AG09319 (cell line): ENCODE measurements at regions not wholly inside any gene's neighbourhood (a gene's known extent, or its start where the extent isn't known, plus 50 kb on each side); places are given as distances from the start of the nearest gene placed in this dataset.
"Not testable (repeated sequence)": the region's sequence is repeated elsewhere in the genome, so short reads cannot be mapped to it uniquely, and the experiment has no call there.

Source experiments
- DNase-seq: peaks from one replicate; pipeline ENCODE4 v3.0.0-alpha.2; 2010; ENCODE audit warnings: low read depth; ENCODE audit errors: extremely low read depth
- TF ChIP-seq, protein P1 (sequence below): IDR thresholded peaks from 2 replicates; pipeline ENCODE4 v1.5.1; 2011; ENCODE audit warnings: low read depth, mild to moderate bottlenecking, inconsistent platforms, low read length, moderate library complexity

DNA sequence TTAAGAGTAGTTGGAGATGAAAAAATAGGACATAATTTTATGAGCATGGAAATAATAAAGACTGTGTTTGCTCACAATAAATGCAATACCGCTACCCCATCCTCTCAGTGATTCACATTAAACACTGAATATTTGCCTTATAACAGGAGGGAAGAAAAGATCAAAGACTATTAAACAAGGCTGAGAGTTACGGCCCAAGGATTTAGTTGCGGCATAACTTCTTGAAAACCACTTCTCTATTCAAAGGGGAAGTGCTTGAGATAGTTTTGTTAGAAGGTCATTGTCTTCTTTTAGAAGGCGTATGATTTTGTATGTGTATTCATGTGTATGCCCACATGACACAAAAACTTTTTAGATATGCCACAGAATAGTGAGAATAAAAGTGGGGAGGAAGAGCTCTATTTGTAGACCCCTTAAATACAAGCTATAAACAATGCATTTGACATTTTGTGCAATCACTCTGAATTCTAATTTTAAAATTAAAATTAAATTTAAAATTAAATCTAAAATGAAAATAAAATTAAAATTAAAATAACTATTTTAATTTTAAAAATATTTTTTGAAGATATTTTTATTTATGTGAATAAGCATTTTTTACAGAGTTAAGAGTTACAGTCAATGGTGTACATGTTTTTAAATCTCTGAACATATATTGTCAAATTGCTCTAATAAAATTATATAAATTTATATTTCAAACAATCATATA is 986.6 kb upstream of the ADAMTS5 start:
- TF ChIP-seq, protein P1, sequence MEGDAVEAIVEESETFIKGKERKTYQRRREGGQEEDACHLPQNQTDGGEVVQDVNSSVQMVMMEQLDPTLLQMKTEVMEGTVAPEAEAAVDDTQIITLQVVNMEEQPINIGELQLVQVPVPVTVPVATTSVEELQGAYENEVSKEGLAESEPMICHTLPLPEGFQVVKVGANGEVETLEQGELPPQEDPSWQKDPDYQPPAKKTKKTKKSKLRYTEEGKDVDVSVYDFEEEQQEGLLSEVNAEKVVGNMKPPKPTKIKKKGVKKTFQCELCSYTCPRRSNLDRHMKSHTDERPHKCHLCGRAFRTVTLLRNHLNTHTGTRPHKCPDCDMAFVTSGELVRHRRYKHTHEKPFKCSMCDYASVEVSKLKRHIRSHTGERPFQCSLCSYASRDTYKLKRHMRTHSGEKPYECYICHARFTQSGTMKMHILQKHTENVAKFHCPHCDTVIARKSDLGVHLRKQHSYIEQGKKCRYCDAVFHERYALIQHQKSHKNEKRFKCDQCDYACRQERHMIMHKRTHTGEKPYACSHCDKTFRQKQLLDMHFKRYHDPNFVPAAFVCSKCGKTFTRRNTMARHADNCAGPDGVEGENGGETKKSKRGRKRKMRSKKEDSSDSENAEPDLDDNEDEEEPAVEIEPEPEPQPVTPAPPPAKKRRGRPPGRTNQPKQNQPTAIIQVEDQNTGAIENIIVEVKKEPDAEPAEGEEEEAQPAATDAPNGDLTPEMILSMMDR: no peak
- no peak for DNase-seq

DNA sequence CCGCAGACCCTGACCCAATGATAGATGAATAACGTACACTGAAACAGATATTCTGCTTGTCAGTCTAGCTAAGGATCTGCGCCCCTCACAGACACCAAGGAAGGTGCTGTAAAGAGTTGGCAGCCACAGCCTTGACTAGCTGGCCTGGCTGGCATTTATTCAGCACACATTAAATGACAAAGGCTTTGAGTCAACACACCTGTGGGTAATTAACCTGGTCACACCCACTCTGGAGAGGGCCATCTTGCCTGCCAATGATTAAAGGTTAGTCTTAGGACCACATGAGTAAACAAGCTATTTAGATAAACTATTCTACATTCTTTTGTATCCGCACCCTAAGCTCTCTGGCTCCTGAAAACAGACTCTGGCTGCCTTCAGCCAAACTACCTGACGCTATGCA is 982.2 kb upstream of the ADAMTS5 start:
- DNase-seq: not testable (repeated sequence)

DNA sequence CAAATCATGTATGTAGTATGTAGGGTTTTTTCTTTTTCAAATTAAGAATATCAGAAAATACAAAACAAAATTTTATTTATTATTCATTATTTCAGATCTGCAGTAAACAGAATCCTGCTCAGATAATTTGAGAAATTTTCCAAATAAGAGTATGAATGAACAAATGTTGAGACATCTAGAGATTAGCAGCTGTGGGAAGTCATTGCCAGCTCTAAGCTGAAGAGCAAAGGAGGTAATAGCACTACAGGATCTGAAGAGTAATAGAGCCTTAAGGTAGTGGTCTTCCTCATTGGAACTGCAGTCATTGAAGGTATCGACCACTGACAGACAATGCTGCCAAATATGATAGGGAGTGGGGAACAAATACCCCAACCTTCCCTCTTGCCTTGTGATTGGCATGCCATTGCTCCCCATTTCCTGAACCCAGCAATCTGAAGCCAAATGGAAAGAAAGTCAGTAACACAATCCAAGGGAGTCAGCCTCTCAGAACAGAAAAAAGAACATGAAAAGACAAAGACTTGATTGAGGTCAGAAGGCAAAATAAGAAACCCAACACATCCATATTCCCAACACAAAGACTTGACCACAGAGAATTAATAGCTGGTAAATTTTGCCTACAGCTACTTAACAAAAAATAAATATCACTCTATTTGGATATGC is 963.4 kb upstream of the ADAMTS5 start:
- not testable (repeated sequence) for DNase-seq

DNA sequence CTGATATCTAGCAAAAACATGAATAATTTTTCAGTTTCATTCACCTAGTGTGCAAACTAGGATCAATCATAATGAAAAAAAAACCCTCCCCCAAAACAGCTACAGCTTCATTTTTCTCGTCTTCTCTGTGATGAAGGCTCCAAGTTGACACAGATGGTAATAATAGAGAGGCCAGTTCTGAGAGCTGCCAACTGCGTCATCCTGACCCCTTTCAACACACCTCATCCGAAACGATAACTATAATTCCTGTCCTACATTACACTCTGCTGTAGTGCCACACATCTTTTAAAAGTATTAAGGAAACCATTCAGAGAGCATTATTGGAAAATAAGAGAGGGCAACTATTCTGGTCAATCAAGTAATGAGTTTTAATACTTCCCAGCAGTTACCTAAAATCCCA is 962.3 kb upstream of the ADAMTS5 start:
- peak; percentile 41 for DNase-seq

DNA sequence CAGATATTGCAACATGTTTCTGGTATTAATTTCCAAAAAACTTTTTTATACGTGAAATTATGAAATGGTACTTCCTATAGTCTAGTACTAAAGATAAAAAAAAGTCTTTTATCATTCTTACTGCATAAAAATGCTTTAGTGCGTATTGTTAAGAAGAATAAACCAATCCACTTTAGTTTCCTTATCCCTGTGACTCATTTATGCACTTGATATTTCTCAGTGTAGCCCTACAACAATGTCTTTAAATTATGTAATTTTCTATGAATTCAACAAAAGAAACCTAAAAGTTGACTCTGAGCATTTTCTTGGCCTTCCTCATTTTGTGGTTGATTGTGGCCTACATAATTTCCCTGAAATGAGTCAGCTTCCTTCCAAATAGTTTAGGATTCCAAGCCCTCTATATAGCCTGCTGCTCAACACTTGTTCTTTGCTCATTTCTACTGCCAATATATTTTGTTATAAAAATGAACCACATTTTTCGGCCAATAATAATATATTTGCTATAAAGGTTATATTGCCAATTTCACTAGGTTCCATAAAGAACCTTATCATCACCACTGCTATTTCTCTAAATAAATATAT is 961.7 kb upstream of the ADAMTS5 start:
- DNase-seq: peak; percentile 52

DNA sequence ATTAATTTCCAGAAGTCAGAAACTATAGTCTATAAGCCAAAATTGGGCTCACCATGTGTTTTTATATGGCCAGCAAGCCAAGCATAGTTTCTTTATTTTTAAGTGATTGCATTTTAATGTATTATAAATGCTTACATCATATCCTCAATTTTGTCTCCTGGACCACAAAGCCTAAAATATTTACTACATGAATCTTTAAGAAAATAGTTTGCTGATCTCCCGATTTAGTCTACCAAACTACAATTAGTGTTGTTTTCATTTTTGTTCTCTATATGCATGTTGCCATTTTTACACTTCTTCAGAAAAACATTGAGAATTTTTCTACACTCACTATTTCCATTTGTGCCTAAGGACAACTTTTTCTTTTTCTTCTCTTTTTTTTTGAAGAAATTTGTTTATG is 954.5 kb upstream of the ADAMTS5 start:
- not testable (repeated sequence) for DNase-seq

DNA sequence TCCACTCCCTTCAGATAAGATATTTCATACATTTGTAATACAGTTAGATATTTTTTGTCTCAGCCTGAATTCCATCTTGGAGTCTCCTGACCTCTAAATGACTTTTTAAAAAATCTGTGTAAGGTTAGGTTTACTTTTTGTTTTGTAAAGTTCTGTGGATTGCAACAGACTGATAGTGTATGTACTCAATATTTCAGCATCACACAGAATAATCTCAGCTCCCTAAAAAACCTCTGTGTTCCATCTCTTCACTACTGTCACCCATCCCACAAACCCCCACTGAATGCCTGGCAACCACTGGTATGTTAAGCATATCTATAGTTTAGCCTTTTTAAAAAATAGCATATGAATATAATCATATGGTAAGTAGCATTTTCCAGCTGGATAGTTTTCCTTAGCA is 951.1 kb upstream of the ADAMTS5 start:
- DNase-seq: not testable (repeated sequence)

DNA sequence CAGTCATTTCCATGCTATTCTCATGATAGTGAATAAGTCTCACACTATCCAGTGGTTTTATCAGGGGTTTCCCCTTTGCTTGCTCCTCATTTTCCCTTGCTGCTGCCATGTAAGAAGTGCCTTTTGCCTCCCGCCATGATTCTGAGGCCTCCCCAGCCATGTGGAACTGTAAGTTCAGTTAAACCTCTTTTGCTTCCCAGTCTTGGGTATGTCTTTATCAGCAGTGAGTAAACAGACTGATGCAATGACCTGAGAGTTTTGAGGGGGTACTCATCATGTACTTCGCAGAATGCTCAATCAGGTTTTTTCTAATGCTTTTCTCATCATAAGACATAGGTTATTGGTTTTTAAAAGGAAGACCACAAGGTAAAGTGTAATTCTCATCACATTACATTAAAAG is 949.4 kb upstream of the ADAMTS5 start:
- not testable (repeated sequence) for DNase-seq

DNA sequence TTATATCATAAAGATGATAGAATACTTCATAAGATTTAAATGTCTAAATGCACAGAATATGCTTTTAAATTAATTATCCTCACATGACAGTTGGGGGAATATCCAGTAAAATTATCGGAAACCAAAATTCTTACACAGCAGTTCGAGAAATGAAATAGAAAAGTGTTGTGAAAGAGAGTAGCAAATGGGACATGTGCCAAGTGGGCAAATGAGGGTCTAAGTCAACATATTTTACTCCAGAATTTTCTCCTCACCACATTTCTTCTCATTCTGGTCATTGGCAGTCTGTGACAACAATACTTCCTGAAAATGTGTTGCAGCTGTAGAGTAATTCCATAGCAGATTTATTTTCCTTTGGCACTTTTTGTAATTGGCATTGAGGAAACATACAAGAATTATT is 945.2 kb upstream of the ADAMTS5 start:
- DNase-seq: not testable (repeated sequence)

DNA sequence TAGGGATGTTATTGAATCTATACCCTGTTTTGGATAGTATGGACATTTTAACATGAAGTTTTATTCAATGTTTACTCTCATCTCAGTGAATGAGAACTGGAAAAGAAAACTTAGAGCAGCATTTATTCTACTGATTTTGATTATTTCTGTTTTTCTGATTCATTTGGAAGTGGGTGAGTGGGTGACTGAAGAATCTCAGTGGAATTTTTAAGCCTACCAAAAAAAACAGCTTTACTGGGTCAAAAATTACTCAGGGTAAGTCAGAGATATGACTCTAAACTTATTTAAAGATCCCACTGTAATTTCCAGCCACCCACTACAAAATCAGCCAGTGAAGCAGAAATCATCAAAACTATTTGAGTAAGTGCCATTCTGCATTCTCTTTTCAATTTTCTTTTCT is 942.6 kb upstream of the ADAMTS5 start:
- not testable (repeated sequence) for DNase-seq

DNA sequence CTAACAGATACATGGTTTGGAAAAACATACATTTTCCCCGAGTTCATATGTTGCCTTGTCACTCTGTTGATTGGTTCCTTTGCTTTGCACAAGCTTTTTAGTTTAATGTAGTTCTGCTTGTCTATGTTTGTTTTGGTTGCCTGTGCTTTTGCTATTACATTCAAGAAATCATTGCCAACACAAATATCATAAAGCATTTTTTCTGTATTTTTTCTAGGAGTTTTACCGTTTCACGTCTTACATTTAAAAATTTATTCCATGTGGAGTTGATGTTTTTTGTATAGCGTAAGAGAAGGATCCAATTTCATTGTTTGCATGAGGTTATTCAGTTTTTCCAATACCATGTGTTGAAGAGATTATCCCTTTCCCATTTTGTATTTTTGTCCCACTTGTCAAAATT is 941.9 kb upstream of the ADAMTS5 start:
- not testable (repeated sequence) for DNase-seq

DNA sequence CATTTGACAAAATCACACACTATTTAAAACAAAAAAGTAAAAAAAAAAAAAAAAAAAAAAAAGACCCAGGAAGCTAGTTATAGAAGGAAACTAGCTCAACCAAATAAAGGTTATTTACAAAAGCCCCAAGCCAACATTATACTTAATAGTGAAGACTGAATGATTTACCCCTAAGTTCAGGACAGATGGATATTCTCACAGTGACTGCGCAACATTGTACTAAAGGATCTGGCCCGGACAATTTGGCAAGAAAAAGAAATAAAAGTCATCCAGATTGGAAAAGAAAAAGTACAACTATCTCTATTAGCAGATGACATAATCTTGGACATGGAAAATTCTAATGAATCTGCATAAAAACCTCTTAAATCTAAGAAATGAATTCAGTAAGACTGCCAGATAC is 936.0 kb upstream of the ADAMTS5 start:
- DNase-seq: not testable (repeated sequence)

DNA sequence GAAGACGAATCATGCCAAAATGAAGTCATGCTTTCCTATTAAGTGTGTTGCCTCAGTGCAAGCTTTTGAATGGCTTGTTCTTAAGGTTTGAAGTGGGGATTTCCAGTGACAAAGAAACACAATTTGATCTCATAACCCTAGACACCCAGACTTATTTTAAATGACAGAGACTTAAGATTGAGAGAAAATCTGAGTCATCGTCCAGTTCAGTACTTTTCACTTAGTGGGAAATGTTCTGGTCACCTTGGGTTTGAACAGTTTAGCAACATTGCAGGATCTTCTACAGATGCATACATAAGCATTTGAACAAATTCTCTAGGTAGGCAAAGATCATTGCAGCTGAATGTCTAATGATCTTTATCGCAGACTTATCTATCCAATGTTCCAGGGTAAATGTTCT is 926.7 kb upstream of the ADAMTS5 start:
- not testable (repeated sequence) for DNase-seq

DNA sequence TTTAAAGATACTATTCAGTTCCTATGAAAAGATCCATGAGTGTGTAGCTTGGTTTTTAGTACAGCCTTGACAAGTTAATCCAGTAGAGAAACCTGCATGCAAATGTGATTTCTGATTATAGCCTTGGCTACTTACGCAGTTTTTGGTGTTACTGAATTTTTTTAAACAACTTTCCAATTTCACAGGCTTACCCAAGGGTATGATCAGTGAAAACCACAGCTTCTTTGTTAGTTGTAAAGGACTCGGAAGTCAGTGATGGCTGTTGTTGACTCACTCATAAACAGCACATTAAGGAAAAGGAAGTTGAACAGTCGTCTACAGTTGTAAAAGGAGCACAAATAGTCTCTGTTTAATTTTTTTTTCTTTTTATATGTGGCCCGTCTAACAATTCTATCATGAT is 924.6 kb upstream of the ADAMTS5 start:
- DNase-seq: not testable (repeated sequence)

DNA sequence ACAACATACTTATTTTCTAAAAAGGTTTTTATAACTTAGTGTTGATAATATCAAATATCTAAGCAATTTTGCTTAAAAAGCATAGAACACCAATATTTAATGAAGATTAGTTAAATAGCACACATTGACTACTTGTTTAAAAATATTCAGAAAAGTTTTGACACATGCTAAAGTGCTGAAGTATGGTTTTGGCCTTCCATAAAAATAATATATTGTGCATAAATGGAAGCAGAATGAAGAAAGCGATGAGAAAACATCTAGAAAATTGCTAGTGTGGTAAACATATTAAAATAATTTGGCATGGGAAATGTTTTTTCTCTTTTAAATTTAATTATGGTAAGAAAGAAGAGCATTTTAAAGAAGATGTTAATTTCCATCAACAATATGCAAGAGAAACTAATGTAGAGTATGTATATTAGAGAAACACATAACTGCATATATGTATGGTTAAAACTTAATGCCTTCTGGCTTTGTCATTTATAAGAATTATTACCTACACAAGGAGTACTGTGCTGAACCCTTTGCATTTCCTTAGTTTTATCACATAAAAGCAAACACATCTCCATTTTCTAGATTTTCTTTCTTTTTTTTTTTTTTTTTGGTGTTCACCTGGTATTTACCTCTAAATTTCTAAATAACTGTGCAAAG is 921.0 kb upstream of the ADAMTS5 start:
- DNase-seq: not testable (repeated sequence)
